ENCODE measurements at regions not wholly inside any gene's neighbourhood (a gene's known extent, or its start where the extent isn't known, plus 50 kb on each side); places are given as distances from the start of the nearest gene placed in this dataset.
"Not testable (repeated sequence)": the region's sequence is repeated elsewhere in the genome, so short reads cannot be mapped to it uniquely, and the experiment has no call there.

DNA sequence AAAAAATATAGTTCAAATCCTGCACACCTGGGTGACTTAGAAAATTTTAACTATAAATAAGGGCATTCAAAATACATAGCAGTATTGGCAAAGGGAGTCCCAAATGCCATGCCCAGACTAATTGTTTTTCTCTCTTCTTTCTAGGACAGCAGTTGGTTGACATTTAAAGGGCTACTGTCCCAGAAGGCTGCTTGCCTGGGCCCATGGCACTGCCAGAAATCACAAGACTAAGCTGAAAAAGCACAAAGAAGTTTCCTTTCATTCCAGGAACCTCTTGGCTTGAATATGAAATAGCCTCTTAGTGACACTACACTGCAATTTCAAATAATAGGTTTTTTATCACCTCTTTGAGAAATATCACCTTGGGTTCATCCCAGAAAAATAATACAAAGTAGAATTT is 388.9 kb upstream of the TRPC7 start:
- Histone ChIP-seq H3K36me3 (no peaks in the 10 kb centered on the region), H3K4me1 (no peaks in the 10 kb centered on the region), H3K27ac (no peak overlapping the region), H3K4me3 (no peak overlapping the region), H3K9me3 (no peaks in the 10 kb centered on the region), H3K27me3 (no peaks in the 10 kb centered on the region)
- DNase-seq (ENCODE audit: low spot score in 2 of 2), result no peak
- no peak for TF ChIP-seq POLR2A (IDR thresholded peaks at IDR 0.05)
- TF ChIP-seq, protein P1, sequence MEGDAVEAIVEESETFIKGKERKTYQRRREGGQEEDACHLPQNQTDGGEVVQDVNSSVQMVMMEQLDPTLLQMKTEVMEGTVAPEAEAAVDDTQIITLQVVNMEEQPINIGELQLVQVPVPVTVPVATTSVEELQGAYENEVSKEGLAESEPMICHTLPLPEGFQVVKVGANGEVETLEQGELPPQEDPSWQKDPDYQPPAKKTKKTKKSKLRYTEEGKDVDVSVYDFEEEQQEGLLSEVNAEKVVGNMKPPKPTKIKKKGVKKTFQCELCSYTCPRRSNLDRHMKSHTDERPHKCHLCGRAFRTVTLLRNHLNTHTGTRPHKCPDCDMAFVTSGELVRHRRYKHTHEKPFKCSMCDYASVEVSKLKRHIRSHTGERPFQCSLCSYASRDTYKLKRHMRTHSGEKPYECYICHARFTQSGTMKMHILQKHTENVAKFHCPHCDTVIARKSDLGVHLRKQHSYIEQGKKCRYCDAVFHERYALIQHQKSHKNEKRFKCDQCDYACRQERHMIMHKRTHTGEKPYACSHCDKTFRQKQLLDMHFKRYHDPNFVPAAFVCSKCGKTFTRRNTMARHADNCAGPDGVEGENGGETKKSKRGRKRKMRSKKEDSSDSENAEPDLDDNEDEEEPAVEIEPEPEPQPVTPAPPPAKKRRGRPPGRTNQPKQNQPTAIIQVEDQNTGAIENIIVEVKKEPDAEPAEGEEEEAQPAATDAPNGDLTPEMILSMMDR (IDR thresholded peaks at IDR 0.05), result no peak
- no peak for TF ChIP-seq POLR2AphosphoS5 (IDR thresholded peaks at IDR 0.05)
- no peak for TF ChIP-seq EP300 (IDR thresholded peaks at IDR 0.05)

DNA sequence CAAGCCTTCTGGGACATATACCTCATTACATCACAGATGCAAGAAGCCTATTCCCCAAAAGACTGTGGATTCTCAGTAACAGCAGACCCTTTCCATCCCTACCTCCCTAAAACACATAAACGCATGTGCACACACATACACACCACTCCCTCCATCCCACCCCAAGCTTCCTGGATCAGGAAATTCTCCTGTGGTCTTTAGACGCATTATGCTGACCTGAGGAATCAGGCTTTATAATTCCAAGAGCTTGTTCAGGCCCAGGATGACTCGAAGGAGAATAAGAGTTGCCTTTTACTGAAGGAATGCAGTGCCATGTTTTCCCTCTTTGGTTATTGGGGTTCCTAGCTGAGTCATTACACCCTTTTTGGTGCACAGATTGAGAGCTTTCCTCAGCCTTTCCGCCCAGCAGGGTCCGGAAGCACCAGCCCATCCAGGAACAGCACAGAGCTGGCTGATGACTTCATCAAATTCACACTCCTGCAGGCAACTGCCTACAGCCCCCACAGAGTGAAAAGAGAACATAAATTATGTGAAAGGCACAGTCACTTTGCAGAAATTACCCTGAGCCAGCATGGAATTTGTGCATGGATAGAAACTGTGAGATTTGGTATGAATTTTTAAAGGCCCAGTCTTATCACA is 385.0 kb upstream of the TRPC7 start:
- no peak for DNase-seq (ENCODE audit: low spot score in 2 of 2)
- Histone ChIP-seq H3K27ac (no peak overlapping the region), H3K9me3 (no peaks in the 10 kb centered on the region), H3K4me3 (no peak overlapping the region), H3K36me3 (no peaks in the 10 kb centered on the region), H3K27me3 (no peaks in the 10 kb centered on the region), H3K4me1 (no peaks in the 10 kb centered on the region)
- WGBS, result 73% methylated on average over 5 of the region's 5 CpGs
- TF ChIP-seq POLR2AphosphoS5 (IDR thresholded peaks at IDR 0.05), result no peak
- TF ChIP-seq, protein P1 (IDR thresholded peaks at IDR 0.05), result no peak
- no peak for TF ChIP-seq POLR2A (IDR thresholded peaks at IDR 0.05)
- TF ChIP-seq EP300 (IDR thresholded peaks at IDR 0.05), result no peak

DNA sequence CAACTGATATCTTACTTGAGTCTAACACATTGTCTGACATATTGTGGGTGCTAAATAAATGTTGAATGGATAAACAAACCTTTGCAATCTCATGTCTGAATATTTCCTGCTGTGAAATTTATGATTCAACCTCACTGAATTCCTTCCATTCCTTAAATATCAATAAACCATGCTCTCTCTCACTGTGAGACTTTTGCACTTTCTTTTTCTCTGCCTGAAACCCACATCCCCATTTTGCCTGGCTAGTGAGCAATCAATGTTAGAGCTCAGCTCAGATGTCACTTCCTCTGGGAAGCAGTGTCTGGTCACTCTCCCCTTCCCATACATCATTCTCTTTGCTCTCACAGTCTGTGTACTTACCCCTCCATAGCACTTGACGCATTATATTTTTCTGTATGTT is 383.7 kb upstream of the TRPC7 start:
- WGBS, result 86% methylated on average over 1 of the region's 1 CpG
- no peaks in the 10 kb centered on the region for H3K27me3 ChIP-seq
- TF ChIP-seq POLR2A (IDR thresholded peaks at IDR 0.05) (no peak), EP300 (IDR thresholded peaks at IDR 0.05) (no peak), POLR2AphosphoS5 (IDR thresholded peaks at IDR 0.05) (no peak)
- TF ChIP-seq, protein P1 (IDR thresholded peaks at IDR 0.05), result no peak
- no peak overlapping the region for H3K4me3 ChIP-seq
- H3K36me3 ChIP-seq, result no peaks in the 10 kb centered on the region
- no peaks in the 10 kb centered on the region for H3K9me3 ChIP-seq
- H3K27ac ChIP-seq, result no peak overlapping the region
- no peak for DNase-seq (ENCODE audit: low spot score in 2 of 2)
- no peaks in the 10 kb centered on the region for H3K4me1 ChIP-seq

DNA sequence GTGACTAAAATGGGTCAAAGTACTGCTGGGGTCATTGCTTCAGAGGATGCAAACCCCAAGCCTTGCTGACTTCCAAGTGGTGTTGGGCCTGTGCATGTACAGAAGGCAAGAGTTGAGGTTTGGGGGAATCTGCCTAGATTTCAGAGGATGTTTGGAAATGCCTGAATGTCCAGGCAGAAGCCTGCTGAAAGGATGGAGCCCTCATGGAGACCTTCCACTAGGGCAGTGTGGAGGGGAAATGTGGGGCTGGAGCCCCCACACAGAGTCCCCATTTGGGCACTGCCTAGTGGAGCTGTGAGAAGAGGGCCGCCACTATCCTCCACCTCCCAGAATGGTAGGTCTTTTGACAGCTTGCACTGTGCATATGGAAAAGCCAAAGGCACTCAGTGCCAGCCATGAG is 377.7 kb upstream of the TRPC7 start:
- no peak overlapping the region for H3K4me3 ChIP-seq
- H3K36me3 ChIP-seq, result no peaks in the 10 kb centered on the region
- no peaks in the 10 kb centered on the region for H3K27me3 ChIP-seq
- no peak for DNase-seq (ENCODE audit: low spot score in 2 of 2)
- peaks cover 7% of the 10 kb centered on the region for H3K9me3 ChIP-seq
- TF ChIP-seq, protein P1 (IDR thresholded peaks at IDR 0.05), result no peak
- TF ChIP-seq POLR2AphosphoS5 (IDR thresholded peaks at IDR 0.05) (no peak), POLR2A (IDR thresholded peaks at IDR 0.05) (no peak), EP300 (IDR thresholded peaks at IDR 0.05) (no peak)
- no peak overlapping the region for H3K27ac ChIP-seq
- no peaks in the 10 kb centered on the region for H3K4me1 ChIP-seq
- no CpG with 5 or more reads among the region's 1 CpG for WGBS

DNA sequence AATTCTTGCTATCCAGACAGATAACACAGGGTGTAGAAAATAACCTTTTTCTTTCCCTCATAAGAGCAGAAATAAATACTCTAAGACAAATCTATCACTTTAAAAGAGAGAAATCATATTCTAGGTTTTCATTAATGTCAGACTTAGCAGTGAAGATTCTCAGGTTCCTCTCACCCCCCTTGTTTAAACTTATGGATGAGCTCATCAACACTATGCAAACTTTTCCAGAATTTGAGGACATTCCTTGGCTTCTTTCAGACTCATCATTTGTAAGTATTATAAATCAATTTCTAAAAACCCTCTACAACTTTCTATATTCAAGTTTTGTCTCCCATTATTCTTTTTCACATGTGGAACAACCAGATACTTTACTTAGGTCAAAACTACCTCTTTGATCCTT is 374.9 kb upstream of the TRPC7 start:
- DNase-seq (ENCODE audit: low spot score in 2 of 2), result no peak
- no peaks in the 10 kb centered on the region for H3K27me3 ChIP-seq
- no peak for TF ChIP-seq POLR2A (IDR thresholded peaks at IDR 0.05)
- TF ChIP-seq, protein P1 (IDR thresholded peaks at IDR 0.05), result no peak
- no peak for TF ChIP-seq POLR2AphosphoS5 (IDR thresholded peaks at IDR 0.05)
- TF ChIP-seq EP300 (IDR thresholded peaks at IDR 0.05), result no peak

DNA sequence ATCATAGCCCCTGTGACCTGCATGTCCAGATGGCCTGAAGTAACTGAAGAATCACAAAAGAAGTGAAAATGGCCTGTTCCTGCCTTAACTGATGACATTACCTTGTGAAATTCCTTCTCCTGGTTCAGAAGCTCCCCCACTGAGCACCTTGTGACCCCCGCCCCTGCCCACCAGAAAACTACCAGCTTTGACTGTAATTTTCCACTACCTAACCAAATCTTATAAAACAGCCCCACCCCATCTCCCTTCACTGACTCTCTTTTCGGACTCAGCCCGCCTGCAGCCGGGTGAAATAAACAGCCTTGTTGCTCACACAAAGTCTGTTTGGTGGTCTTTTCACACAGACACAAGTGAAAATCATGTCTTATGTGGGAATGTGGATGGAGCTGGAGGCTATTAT is 373.9 kb upstream of the TRPC7 start:
- not testable (repeated sequence) for DNase-seq (ENCODE audit: low spot score in 2 of 2); H3K27ac ChIP-seq; H3K27me3 ChIP-seq; H3K36me3 ChIP-seq; H3K4me1 ChIP-seq; H3K4me3 ChIP-seq; H3K9me3 ChIP-seq
- WGBS, result 89% methylated on average over 4 of the region's 4 CpGs

More for the DNA sequence above, 374.9 kb upstream of the TRPC7 start:
- no peak overlapping the region for H3K4me3 ChIP-seq
- H3K4me1 ChIP-seq, result no peaks in the 10 kb centered on the region
- no peak overlapping the region for H3K27ac ChIP-seq
- no peaks in the 10 kb centered on the region for H3K36me3 ChIP-seq
- peaks cover 7% of the 10 kb centered on the region for H3K9me3 ChIP-seq
